HG02798 (cell line): ENCODE measurements at regions not wholly inside any gene's neighbourhood (a gene's known extent, or its start where the extent isn't known, plus 50 kb on each side); places are given as distances from the start of the nearest gene placed in this dataset.

Source experiments
- ATAC-seq: cut with Tn5 transposase; IDR thresholded peaks from one replicate; pipeline ENCODE4 v1.9.1; 2021; ENCODE audit warnings: mild to moderate bottlenecking; ENCODE audit not compliant: unreplicated experiment, poor library complexity

GRCh38 chr13:82900453-82900852 is 981.8 kb downstream of the SLITRK1 start:
- no peak for ATAC-seq

- ATAC-seq = no peak
Observed at GRCh38 chr13:82898586-82898985, 983.7 kb downstream of the SLITRK1 start.

- ATAC-seq = no peak
Observed at GRCh38 chr13:82879921-82880320, 1002.4 kb downstream of the SLITRK1 start.

GRCh38 chr13:82878536-82878935 is 1003.7 kb downstream of the SLITRK1 start:
- no peak for ATAC-seq

GRCh38 chr13:82867284-82867683 is 1015.0 kb downstream of the SLITRK1 start:
- ATAC-seq = no peak

GRCh38 chr13:82850644-82851043 is 1031.6 kb downstream of the SLITRK1 start:
- ATAC-seq = no peak

- ATAC-seq = no peak
Observed at GRCh38 chr13:82848766-82849165, 1033.5 kb downstream of the SLITRK1 start.

GRCh38 chr13:82847595-82847994 is 1034.7 kb downstream of the SLITRK1 start:
- ATAC-seq = no peak

GRCh38 chr13:82833923-82834322 is 1048.4 kb downstream of the SLITRK1 start:
- ATAC-seq = no peak

- no peak for ATAC-seq
Observed at GRCh38 chr13:82829040-82829439, 1053.2 kb downstream of the SLITRK1 start.

- ATAC-seq = no peak
Observed at GRCh38 chr13:82827724-82828123, 1054.5 kb downstream of the SLITRK1 start.

GRCh38 chr13:82822935-82823334 is 1059.3 kb downstream of the SLITRK1 start:
- ATAC-seq = no peak

- ATAC-seq = no peak
Observed at GRCh38 chr13:82817133-82817532, 1065.1 kb downstream of the SLITRK1 start.

GRCh38 chr13:82815791-82816190 is 1066.5 kb downstream of the SLITRK1 start:
- no peak for ATAC-seq

GRCh38 chr13:82803341-82803740 is 1078.9 kb downstream of the SLITRK1 start:
- ATAC-seq = no peak

- ATAC-seq = no peak
Observed at GRCh38 chr13:82802528-82802927, 1079.7 kb downstream of the SLITRK1 start.

GRCh38 chr13:82800391-82800790 is 1081.9 kb downstream of the SLITRK1 start:
- ATAC-seq = no peak

GRCh38 chr13:82797876-82798275 is 1084.4 kb downstream of the SLITRK1 start:
- ATAC-seq = no peak

- no peak for ATAC-seq
Observed at GRCh38 chr13:82791035-82791434, 1091.2 kb downstream of the SLITRK1 start.

- no peak for ATAC-seq
Observed at GRCh38 chr13:82772816-82773215, 1109.5 kb downstream of the SLITRK1 start.

- no peak for ATAC-seq
Observed at GRCh38 chr13:82766732-82767321, 1115.4 kb downstream of the SLITRK1 start.

- ATAC-seq = no peak
Observed at GRCh38 chr13:82758044-82758443, 1124.2 kb downstream of the SLITRK1 start.

GRCh38 chr13:82751206-82751605 is 1131.1 kb downstream of the SLITRK1 start:
- ATAC-seq = no peak
